Fibroblast of lung (primary cell): ENCODE measurements at regions not wholly inside any gene's neighbourhood (a gene's known extent, or its start where the extent isn't known, plus 50 kb on each side); places are given as distances from the start of the nearest gene placed in this dataset.
"Not testable (repeated sequence)": the region's sequence is repeated elsewhere in the genome, so short reads cannot be mapped to it uniquely, and the experiment has no call there.

Experiments used
- CTCF ChIP-seq, 2 donors: IDR thresholded peaks in 1 of 2; conservative IDR thresholded peaks in 1 of 2; 1 replicate in 1 of 2; 2 replicates in 1 of 2; pipeline ENCODE4 v1.5.1; 2011 to 2012; ENCODE audit warnings: low read length in 2 of 2, control low read depth in 1 of 2, inconsistent platforms in 1 of 2, low read depth in 1 of 2, mild to moderate bottlenecking in 1 of 2
- EZH2 ChIP-seq: IDR thresholded peaks from 2 replicates; pipeline ENCODE4 v1.5.1; 2012; ENCODE audit warnings: low read length, control low read depth, mild to moderate bottlenecking; ENCODE audit errors: missing control alignments

- TF ChIP-seq CTCF (conservative IDR thresholded peaks at IDR 0.05 in 1 of 2, IDR thresholded peaks at IDR 0.05 in 1 of 2; ENCODE audit: low read depth in 1 of 2, low read length in 2 of 2); EZH2: not testable (repeated sequence)
Observed at GRCh38 chr13:53305419-53305818, 276.8 kb downstream of the OLFM4 start.
